ENCODE measurements at regions not wholly inside any gene's neighbourhood (a gene's known extent, or its start where the extent isn't known, plus 50 kb on each side); places are given as distances from the start of the nearest gene placed in this dataset.
"Not testable (repeated sequence)": the region's sequence is repeated elsewhere in the genome, so short reads cannot be mapped to it uniquely, and the experiment has no call there.

GRCh38 chr10:21373881-21374280 lies 151.6 kb downstream of the SKIDA1 start:
- in situ Hi-C loops (cut with HindIII; ENCODE audit: low pct_unique_long_range_greater_than_20kb, low sequenced_read_pairs) = not testable (repeated sequence)

GRCh38 chr10:21372651-21373410 lies 152.7 kb downstream of the SKIDA1 start:
- in situ Hi-C loops (cut with HindIII; ENCODE audit: low pct_unique_long_range_greater_than_20kb, low sequenced_read_pairs) = no loop called here
- peak; percentile 96 for DNase-seq (ENCODE audit: low read depth)

More at GRCh38 chr10:21373881-21374280, 151.6 kb downstream of the SKIDA1 start:
- DNase-seq (ENCODE audit: low read depth) = not testable (repeated sequence)

- no peak for DNase-seq (ENCODE audit: low read depth)
- in situ Hi-C loops (cut with HindIII; ENCODE audit: low pct_unique_long_range_greater_than_20kb, low sequenced_read_pairs) = no loop called here
These were observed 155.8 kb downstream of the SKIDA1 start for GRCh38 chr10:21369697-21370096.

GRCh38 chr10:21368728-21369425 lies 156.6 kb downstream of the SKIDA1 start:
- DNase-seq (ENCODE audit: low read depth) = no peak
- in situ Hi-C loops (cut with HindIII; ENCODE audit: low pct_unique_long_range_greater_than_20kb, low sequenced_read_pairs) = no loop called here

- DNase-seq (ENCODE audit: low read depth) = peak; percentile 75
- in situ Hi-C loops (cut with HindIII; ENCODE audit: low pct_unique_long_range_greater_than_20kb, low sequenced_read_pairs) = no loop called here
These were observed 157.4 kb downstream of the SKIDA1 start for GRCh38 chr10:21368022-21368582.

GRCh38 chr10:21366108-21366507 lies 159.4 kb downstream of the SKIDA1 start:
- in situ Hi-C loops (cut with HindIII; ENCODE audit: low pct_unique_long_range_greater_than_20kb, low sequenced_read_pairs) = not testable (repeated sequence)
- DNase-seq (ENCODE audit: low read depth) = peak; percentile 94

- in situ Hi-C loops (cut with HindIII; ENCODE audit: low pct_unique_long_range_greater_than_20kb, low sequenced_read_pairs) = no loop called here
- peak; percentile 95 for DNase-seq (ENCODE audit: low read depth)
These were observed 161.0 kb downstream of the SKIDA1 start for GRCh38 chr10:21364196-21365114.

- in situ Hi-C loops (cut with HindIII; ENCODE audit: low pct_unique_long_range_greater_than_20kb, low sequenced_read_pairs) = no loop called here
- no peak for DNase-seq (ENCODE audit: low read depth)
These were observed 161.8 kb downstream of the SKIDA1 start for GRCh38 chr10:21363731-21364104.

GRCh38 chr10:21363092-21363730 lies 162.3 kb downstream of the SKIDA1 start:
- in situ Hi-C loops (cut with HindIII; ENCODE audit: low pct_unique_long_range_greater_than_20kb, low sequenced_read_pairs) = no loop called here

GRCh38 chr10:21359202-21359601 lies 166.3 kb downstream of the SKIDA1 start:
- in situ Hi-C loops (cut with HindIII; ENCODE audit: low pct_unique_long_range_greater_than_20kb, low sequenced_read_pairs) = no loop called here
- DNase-seq (ENCODE audit: low read depth) = no peak

More at GRCh38 chr10:21363092-21363730, 162.3 kb downstream of the SKIDA1 start:
- no peak for DNase-seq (ENCODE audit: low read depth)

GRCh38 chr10:21355591-21356011 lies 169.9 kb downstream of the SKIDA1 start:
- no peak for DNase-seq (ENCODE audit: low read depth)
- in situ Hi-C loops (cut with HindIII; ENCODE audit: low pct_unique_long_range_greater_than_20kb, low sequenced_read_pairs) = no loop called here

- no peak for DNase-seq (ENCODE audit: low read depth)
- in situ Hi-C loops (cut with HindIII; ENCODE audit: low pct_unique_long_range_greater_than_20kb, low sequenced_read_pairs) = no loop called here
These were observed 172.6 kb downstream of the SKIDA1 start for GRCh38 chr10:21352886-21353285.

- in situ Hi-C loops (cut with HindIII; ENCODE audit: low pct_unique_long_range_greater_than_20kb, low sequenced_read_pairs); DNase-seq (ENCODE audit: low read depth): not testable (repeated sequence)
These were observed 173.9 kb downstream of the SKIDA1 start for GRCh38 chr10:21351594-21351993.

GRCh38 chr10:21349912-21350286 lies 175.6 kb downstream of the SKIDA1 start:
- DNase-seq (ENCODE audit: low read depth) = no peak
- in situ Hi-C loops (cut with HindIII; ENCODE audit: low pct_unique_long_range_greater_than_20kb, low sequenced_read_pairs) = no loop called here

GRCh38 chr10:21347785-21348170 lies 177.7 kb downstream of the SKIDA1 start:
- in situ Hi-C loops (cut with HindIII; ENCODE audit: low pct_unique_long_range_greater_than_20kb, low sequenced_read_pairs) = no loop called here
- no peak for DNase-seq (ENCODE audit: low read depth)

GRCh38 chr10:21347043-21347784 lies 178.3 kb downstream of the SKIDA1 start:
- DNase-seq (ENCODE audit: low read depth) = no peak
- in situ Hi-C loops (cut with HindIII; ENCODE audit: low pct_unique_long_range_greater_than_20kb, low sequenced_read_pairs) = no loop called here

- DNase-seq (ENCODE audit: low read depth) = no peak
- in situ Hi-C loops (cut with HindIII; ENCODE audit: low pct_unique_long_range_greater_than_20kb, low sequenced_read_pairs) = no loop called here
These were observed 182.4 kb downstream of the SKIDA1 start for GRCh38 chr10:21343087-21343486.
